ENCODE measurements at regions not wholly inside any gene's neighbourhood (a gene's known extent, or its start where the extent isn't known, plus 50 kb on each side); places are given as distances from the start of the nearest gene placed in this dataset.

GRCh38 chr16:85971902-85972638 is 73.1 kb downstream of the IRF8 start:
- TF ChIP-seq CTCF (IDR thresholded peaks at IDR 0.05; ENCODE audit: low read depth, low read length, missing control alignments) = no peak
- H3K4me3 ChIP-seq (replicated peaks; ENCODE audit: low read depth, low read length) = no peak overlapping the region
- DNase-seq (ENCODE audit: extremely low read depth, low read depth) = no peak

GRCh38 chr16:85974428-85975375 is 75.7 kb downstream of the IRF8 start:
- TF ChIP-seq CTCF (IDR thresholded peaks at IDR 0.05; ENCODE audit: low read depth, low read length, missing control alignments) = no peak
- no peak for DNase-seq (ENCODE audit: extremely low read depth, low read depth)
- H3K4me3 ChIP-seq (replicated peaks; ENCODE audit: low read depth, low read length) = no peak overlapping the region

- no peak for DNase-seq (ENCODE audit: extremely low read depth, low read depth)
- TF ChIP-seq CTCF (IDR thresholded peaks at IDR 0.05; ENCODE audit: low read depth, low read length, missing control alignments) = no peak
- H3K4me3 ChIP-seq (replicated peaks; ENCODE audit: low read depth, low read length) = no peak overlapping the region
These were observed 76.6 kb downstream of the IRF8 start for GRCh38 chr16:85975451-85975981.

- TF ChIP-seq CTCF (IDR thresholded peaks at IDR 0.05; ENCODE audit: low read depth, low read length, missing control alignments) = no peak
- no peak overlapping the region for H3K4me3 ChIP-seq (replicated peaks; ENCODE audit: low read depth, low read length)
- no peak for DNase-seq (ENCODE audit: extremely low read depth, low read depth)
These were observed 79.4 kb downstream of the IRF8 start for GRCh38 chr16:85978291-85978775.

GRCh38 chr16:85978976-85979375 is 80.0 kb downstream of the IRF8 start:
- TF ChIP-seq CTCF (IDR thresholded peaks at IDR 0.05; ENCODE audit: low read depth, low read length, missing control alignments) = no peak
- DNase-seq (ENCODE audit: extremely low read depth, low read depth) = no peak
- H3K4me3 ChIP-seq (replicated peaks; ENCODE audit: low read depth, low read length) = no peak overlapping the region

GRCh38 chr16:85979605-85980004 is 80.6 kb downstream of the IRF8 start:
- no peak for DNase-seq (ENCODE audit: extremely low read depth, low read depth)
- TF ChIP-seq CTCF (IDR thresholded peaks at IDR 0.05; ENCODE audit: low read depth, low read length, missing control alignments) = no peak
- no peak overlapping the region for H3K4me3 ChIP-seq (replicated peaks; ENCODE audit: low read depth, low read length)
